GM12878 (cell line): ENCODE measurements at regions not wholly inside any gene's neighbourhood (a gene's known extent, or its start where the extent isn't known, plus 50 kb on each side); places are given as distances from the start of the nearest gene placed in this dataset.

Experiments used
- ATAC-seq: fragments of 200-7000 bp; cut with Tn5 transposase; 3 replicates; pipeline ENCODE4 v1.9.1; 2020; ENCODE audit warnings: mild to moderate bottlenecking, moderate library complexity
- BruUV-seq: library from RNA; stranded (reverse); fragments of 400-500 nt; replicated peaks from 2 replicates; lab custom pipeline; 2021; lab: Mats Ljungman, UMichigan
- CTCF ChIA-PET: fragments of 300-600 bp; sonication (Branson Sonifier 250); formaldehyde crosslinking; extraction: SDS; loops from one replicate; lab custom pipeline; 2021; ENCODE audit warnings: inconsistent platforms; lab: Yijun Ruan, JAX
- POLR2A ChIA-PET: fragments of 350-600 bp; formaldehyde crosslinking; extraction: SDS; loops from one replicate; lab custom pipeline; 2021; ENCODE audit warnings: inconsistent platforms; lab: Charles Lee
- RAD21 ChIA-PET: fragments of 300-600 bp; sonication (Branson Sonifier 250); formaldehyde crosslinking; loops from one replicate; lab custom pipeline; 2023; ENCODE audit warnings: antibody characterized with exemption; ENCODE audit not compliant: unreplicated experiment; lab: Charles Lee
- SMC1A ChIA-PET: fragments of 300-600 bp; sonication (Branson Sonifier 250); formaldehyde crosslinking; loops from one replicate; lab custom pipeline; 2023; ENCODE audit not compliant: unreplicated experiment, uncharacterized antibody; lab: Charles Lee
- DNase-seq: peaks from one replicate; pipeline ENCODE4 v3.0.0-alpha.2; 2011; ENCODE audit warnings: low read depth, low spot score
- FAIRE-seq: peaks from 3 replicates; lab custom pipeline; 2011; peaks lifted over from hg19 to GRCh38; lab: Jason Lieb, UNC
- H2AFZ ChIP-seq: 2 replicates; pipeline ENCODE4 v1.6.0; 2011; ENCODE audit warnings: low read depth, low read length, control low read depth; ENCODE audit not compliant: control insufficient read depth
- H3K27ac ChIP-seq: 2 replicates; pipeline ENCODE4 v1.5.1; 2011; ENCODE audit warnings: control low read depth; ENCODE audit not compliant: control insufficient read depth, insufficient read depth
- H3K27me3 ChIP-seq, 2 experiments: replicated peaks in 1 of 2; 2 replicates each; pipeline versions ENCODE4 v1.6.0 to v1.6.1; 2011; ENCODE audit warnings: low read length in 1 of 2; ENCODE audit not compliant: control insufficient read depth in 2 of 2, insufficient read depth in 2 of 2
- H3K36me3 ChIP-seq, 2 experiments: 2 replicates each; pipeline ENCODE4 v1.5.1; 2011; ENCODE audit warnings: low read length in 1 of 2; ENCODE audit not compliant: control insufficient read depth in 2 of 2, insufficient read depth in 2 of 2
- H3K4me1 ChIP-seq: 2 replicates; pipeline ENCODE4 v1.6.1; 2011; ENCODE audit warnings: mild to moderate bottlenecking, low read length, moderate library complexity, mixed read lengths; ENCODE audit not compliant: control insufficient read depth, insufficient read depth
- H3K4me2 ChIP-seq: 2 replicates; pipeline ENCODE4 v1.6.0; 2011; ENCODE audit warnings: control low read depth; ENCODE audit not compliant: control insufficient read depth, insufficient read depth
- H3K4me3 ChIP-seq: fragments of 200-600 bp; sonication (generic); 2 replicates; pipeline ENCODE4 v1.5.1; 2016
- H3K79me2 ChIP-seq: 2 replicates; pipeline ENCODE4 v1.6.0; 2011; ENCODE audit warnings: low read length; ENCODE audit not compliant: control insufficient read depth, insufficient read depth
- H3K9ac ChIP-seq: 2 replicates; pipeline ENCODE4 v1.8.0; 2011; ENCODE audit warnings: low read length, control low read depth, mixed read lengths; ENCODE audit not compliant: control insufficient read depth, insufficient read depth
- H3K9me3 ChIP-seq: replicated peaks from 3 replicates; pipeline ENCODE4 v1.5.1; 2011; ENCODE audit warnings: mild to moderate bottlenecking, low read length; ENCODE audit not compliant: control insufficient read depth, insufficient read depth
- H4K20me1 ChIP-seq: 2 replicates; pipeline ENCODE4 v1.6.0; 2011; ENCODE audit not compliant: control insufficient read depth, insufficient read depth
- CHD1 ChIP-seq: IDR thresholded peaks from 2 replicates; pipeline ENCODE4 v1.6.1; 2012; ENCODE audit warnings: low read depth, low read length, improper control_type of control experiment
- CTCF ChIP-seq, 3 experiments: IDR thresholded peaks in 2 of 3; conservative IDR thresholded peaks in 1 of 3; 2 replicates each; pipeline ENCODE4 v1.5.1; 2011; ENCODE audit warnings: low read depth in 3 of 3, low read length in 3 of 3, mild to moderate bottlenecking in 3 of 3, control low read depth in 2 of 3, moderate library complexity in 2 of 3, inconsistent platforms in 1 of 3, mixed read lengths in 1 of 3; ENCODE audit not compliant: control insufficient read depth in 2 of 3, insufficient read depth in 1 of 3; ENCODE audit errors: extremely low read depth in 1 of 3
- E2F8 ChIP-seq: fragments of 450-650 bp; IDR thresholded peaks from 2 replicates; pipeline ENCODE4 v1.6.1; 2018; ENCODE audit warnings: mild to moderate bottlenecking, low read depth, moderate library complexity; ENCODE audit not compliant: partially characterized antibody
- HSF1 ChIP-seq: fragments of 150-350 bp; IDR thresholded peaks from 2 replicates; pipeline ENCODE4 v1.6.1; 2014; ENCODE audit warnings: mild to moderate bottlenecking, low read depth, low read length
- KAT2A ChIP-seq: conservative IDR thresholded peaks from 2 replicates; pipeline ENCODE4 v1.6.1; 2011; ENCODE audit warnings: low read depth, low read length; ENCODE audit not compliant: control insufficient read depth
- MLLT1 ChIP-seq: fragments of 450-650 bp; IDR thresholded peaks from 2 replicates; pipeline ENCODE4 v1.6.1; 2016; ENCODE audit warnings: mild to moderate bottlenecking
- NR2C1 ChIP-seq: fragments of 450-650 bp; IDR thresholded peaks from 2 replicates; pipeline ENCODE4 v1.6.1; 2017; ENCODE audit warnings: antibody characterized with exemption, mild to moderate bottlenecking, moderate library complexity
- PML ChIP-seq: IDR thresholded peaks from 2 replicates; pipeline ENCODE4 v1.6.1; 2012; ENCODE audit warnings: low read length, inconsistent platforms
- RUNX3 ChIP-seq: IDR thresholded peaks from 2 replicates; pipeline ENCODE4 v1.6.1; 2012; ENCODE audit warnings: low read length, inconsistent platforms
- WRNIP1 ChIP-seq: IDR thresholded peaks from 2 replicates; pipeline ENCODE4 v1.6.1; 2011; ENCODE audit warnings: low read depth, low read length, improper control_type of control experiment, borderline replicate concordance
- ZBTB33 ChIP-seq: fragments of 450-650 bp; IDR thresholded peaks from 2 replicates; pipeline ENCODE4 v1.6.1; 2017; ENCODE audit warnings: mild to moderate bottlenecking
- ZNF217 ChIP-seq: fragments of 450-650 bp; IDR thresholded peaks from 2 replicates; pipeline ENCODE4 v1.6.1; 2017; ENCODE audit warnings: antibody characterized with exemption, mild to moderate bottlenecking
- ZNF24 ChIP-seq: fragments of 450-650 bp; IDR thresholded peaks from 2 replicates; pipeline ENCODE4 v1.6.1; 2017; ENCODE audit warnings: antibody characterized with exemption, mild to moderate bottlenecking
- in situ Hi-C: fragments of 300-500 bp; cut with MboI; formaldehyde crosslinking; loops from 9 replicates; pipeline ENCODE4 v1.14.3; 2018; ENCODE audit warnings: mixed read lengths
- intact Hi-C: fragments of 100-400 bp; cut with micrococcal nuclease; formaldehyde crosslinking; loops from one replicate; pipeline ENCODE4 v1.14.2; 2022; ENCODE audit not compliant: unreplicated experiment

- no peak for FAIRE-seq
- Histone ChIP-seq H3K79me2 (no peaks in the 10 kb centered on the region), H3K9ac (no peak overlapping the region), H3K27me3 (no peaks in the 10 kb centered on the region), H3K4me2 (no peak overlapping the region), H3K27ac (no peak overlapping the region), H3K4me3 (no peak overlapping the region), H2AFZ (no peak overlapping the region), H3K36me3 (no peaks in the 10 kb centered on the region), H3K9me3 (no peaks in the 10 kb centered on the region), H4K20me1 (no peaks in the 10 kb centered on the region), H3K4me1 (no peaks in the 10 kb centered on the region)
- no peak for ATAC-seq
- ChIA-PET SMC1A (interaction anchor here (1.0 kb wide), 1 partner anchor 28 kb away, joined by 3 read pairs; no protein-coding TSS in a partner anchor), CTCF (interaction anchor here (1.1 kb wide), 1 partner anchor 13 kb away, joined by 3 read pairs; no protein-coding TSS in a partner anchor), POLR2A (no interaction called here), RAD21 (no interaction called here)
- intact Hi-C loops = no loop called here
- DNase-seq = no peak
- no TSS peak for BruUV-seq
- in situ Hi-C loops = no loop called here
- no peak for TF ChIP-seq CTCF (IDR thresholded peaks at IDR 0.05 in 2 of 3, conservative IDR thresholded peaks at IDR 0.05 in 1 of 3; ENCODE audit: control insufficient read depth in 2 of 3, extremely low read depth in 1 of 3, insufficient read depth in 1 of 3, low read depth in 3 of 3, low read length in 3 of 3)
- TF ChIP-seq NR2C1 = no peak
- no peak for TF ChIP-seq RUNX3
- TF ChIP-seq E2F8 = no peak
- TF ChIP-seq ZNF24 = no peak
- TF ChIP-seq ZNF217 = no peak
- no peak for TF ChIP-seq ZBTB33
- no peak for TF ChIP-seq MLLT1
- no peak for TF ChIP-seq CHD1
- TF ChIP-seq HSF1 = no peak
- TF ChIP-seq WRNIP1 = no peak
- TF ChIP-seq PML = no peak
- TF ChIP-seq KAT2A = no peak
These were observed 453.0 kb downstream of the SLITRK5 start for GRCh38 chr13:88124142-88124541.
